GM19328 (cell line): ENCODE measurements at regions not wholly inside any gene's neighbourhood (a gene's known extent, or its start where the extent isn't known, plus 50 kb on each side); places are given as distances from the start of the nearest gene placed in this dataset.

Experiments used
- ATAC-seq: cut with Tn5 transposase; IDR thresholded peaks from one replicate; pipeline ENCODE4 v1.9.1; 2021; ENCODE audit warnings: mild to moderate bottlenecking, moderate library complexity; ENCODE audit not compliant: unreplicated experiment

GRCh38 chr5:17882760-17883488 is 248.7 kb downstream of the TAF11L14 start:
- no peak for ATAC-seq

- ATAC-seq, result no peak
Observed at GRCh38 chr5:17888155-17888554, 253.9 kb downstream of the TAF11L14 start.

DNA sequence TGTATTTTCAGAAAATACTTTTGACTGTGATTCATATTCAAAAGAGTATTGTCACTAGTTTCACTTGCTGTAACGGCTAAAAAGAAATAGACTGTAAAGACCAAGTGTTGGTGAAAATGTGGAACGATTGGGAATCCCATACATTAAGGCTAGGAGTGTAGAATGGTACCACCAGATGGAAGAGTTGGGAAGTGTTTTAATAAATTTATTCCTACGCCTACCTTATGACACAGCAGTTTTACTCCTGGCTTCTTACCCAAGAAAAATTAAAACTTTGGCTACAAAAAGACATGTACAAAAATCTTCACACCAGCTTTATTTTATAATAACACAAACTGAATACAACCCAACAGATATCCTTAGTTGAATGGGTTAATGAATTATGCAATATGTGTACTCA is 256.2 kb downstream of the TAF11L14 start:
- ATAC-seq, result no peak

DNA sequence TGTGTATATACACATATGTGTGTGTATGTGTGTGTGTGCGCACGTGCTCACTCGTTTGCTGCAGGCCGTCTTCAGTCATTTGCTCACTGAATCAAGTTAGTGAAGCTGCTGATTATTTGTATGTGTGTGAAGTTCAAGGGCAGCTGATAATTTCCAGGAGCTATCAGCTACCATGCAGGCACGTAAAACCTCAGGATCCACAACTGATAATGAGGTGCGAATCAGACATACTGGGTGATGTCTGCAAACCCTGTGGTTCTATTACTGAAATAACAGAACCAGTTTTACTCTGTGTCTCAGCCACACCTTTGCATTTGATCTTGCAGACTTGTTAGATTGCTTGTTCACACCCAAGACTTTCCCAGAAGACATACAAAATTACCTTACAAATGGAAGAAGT is 257.6 kb downstream of the TAF11L14 start:
- ATAC-seq, result no peak

DNA sequence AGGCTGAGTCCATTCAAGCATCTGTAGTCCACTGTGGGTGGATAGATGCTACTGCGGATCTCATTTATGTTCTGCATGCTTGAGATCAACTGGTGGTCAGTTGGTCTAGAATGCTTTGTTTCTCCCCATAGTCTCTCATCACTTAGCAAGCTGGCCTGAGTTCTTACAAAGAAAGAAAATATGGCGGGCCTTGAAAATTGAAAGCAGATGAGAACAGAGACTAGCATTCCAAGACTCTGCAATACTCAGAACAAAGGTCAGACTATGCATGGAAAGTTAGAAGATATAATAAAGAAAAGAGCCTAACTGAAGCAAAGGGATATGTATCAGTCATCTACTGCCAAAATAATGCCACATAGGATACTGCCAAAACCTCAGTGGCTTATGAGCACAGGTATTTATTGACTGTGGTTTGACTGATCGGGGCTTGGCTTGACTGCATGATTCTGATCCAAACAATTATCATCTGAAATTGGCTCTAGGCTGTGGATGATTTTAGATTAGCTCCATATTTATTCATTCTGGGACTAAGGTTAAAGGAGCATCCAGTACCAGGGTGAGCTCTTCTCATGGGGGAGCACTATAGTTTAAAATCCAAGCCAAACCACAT is 258.9 kb downstream of the TAF11L14 start:
- no peak for ATAC-seq

DNA sequence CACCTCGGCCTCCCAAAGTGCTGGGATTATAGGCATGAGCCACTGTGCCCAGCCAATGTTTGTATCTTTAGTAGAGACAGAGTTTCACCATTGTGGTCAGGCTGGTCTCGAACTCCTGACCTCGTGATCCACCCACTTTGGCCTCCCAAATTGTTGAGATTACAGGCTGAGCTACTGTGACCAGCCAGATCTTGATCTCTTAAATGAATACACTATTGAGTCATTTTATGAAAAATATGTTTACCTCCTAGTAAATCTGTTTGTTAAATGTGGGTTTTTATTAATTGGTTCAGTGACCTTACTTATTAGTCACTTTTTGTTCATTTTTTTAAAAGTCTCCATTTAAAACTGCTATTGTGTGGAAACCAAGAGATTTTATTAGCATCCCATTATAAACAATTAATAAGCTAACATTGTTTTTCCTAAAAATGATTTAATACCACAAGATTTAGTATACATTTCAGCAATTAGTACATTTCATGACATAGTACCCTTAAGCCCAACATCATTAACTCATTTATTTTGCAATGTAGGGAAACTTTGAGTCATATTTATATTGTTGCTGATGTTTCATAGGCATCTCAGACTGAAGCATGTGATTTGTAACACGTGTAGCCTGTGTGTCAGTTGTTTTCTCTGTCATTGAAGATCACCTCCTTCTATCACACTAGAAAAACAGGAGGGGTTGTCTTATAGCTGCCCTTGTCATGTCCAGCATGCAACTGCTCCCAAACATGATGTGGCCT is 261.2 kb downstream of the TAF11L14 start:
- ATAC-seq, result no peak

- ATAC-seq, result no peak
Observed at GRCh38 chr5:17896605-17897004, 262.3 kb downstream of the TAF11L14 start.

- ATAC-seq, result no peak
Observed at GRCh38 chr5:17897776-17898175, 263.5 kb downstream of the TAF11L14 start.

DNA sequence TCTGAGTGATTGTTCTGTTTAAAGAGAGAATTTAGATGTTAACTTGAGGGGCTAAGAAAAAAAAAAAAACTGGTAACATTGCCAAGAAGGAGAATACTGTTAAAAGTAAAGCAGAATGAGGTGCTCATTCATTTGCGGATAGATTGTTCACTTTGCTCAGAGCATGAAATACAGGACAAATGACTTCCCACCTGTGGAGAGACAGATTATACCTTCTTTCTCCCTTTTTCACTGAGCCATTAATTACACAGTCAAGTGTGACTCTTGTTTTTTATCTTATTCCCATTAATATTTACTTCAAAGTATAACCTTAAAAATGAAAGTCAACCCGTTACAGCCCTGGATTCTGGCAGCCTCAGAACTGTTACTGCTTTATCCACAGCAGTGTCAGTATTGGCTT is 264.5 kb downstream of the TAF11L14 start:
- no peak for ATAC-seq

GRCh38 chr5:17907094-17907493 is 272.8 kb downstream of the TAF11L14 start:
- no peak for ATAC-seq

GRCh38 chr5:17910318-17910717 is 276.1 kb downstream of the TAF11L14 start:
- ATAC-seq, result no peak

DNA sequence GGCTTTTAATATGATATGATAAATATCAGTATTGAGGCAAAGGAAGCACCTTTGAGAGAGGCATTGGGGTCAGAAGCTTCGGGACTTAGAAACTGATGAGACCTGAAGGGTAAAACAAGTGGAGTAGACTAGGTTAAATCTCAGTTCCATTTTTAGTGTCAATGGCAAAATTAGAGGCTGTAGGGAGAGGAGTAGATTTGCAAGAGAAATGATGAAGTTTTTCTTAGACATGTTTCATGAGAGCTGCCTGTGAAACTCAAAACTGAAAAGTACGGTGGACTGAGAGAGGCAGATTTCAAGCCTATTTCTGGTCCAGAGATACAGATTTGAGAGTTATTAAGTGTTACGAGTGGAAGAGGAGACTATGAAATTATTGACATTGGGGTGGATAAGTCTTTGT is 278.5 kb downstream of the TAF11L14 start:
- no peak for ATAC-seq

DNA sequence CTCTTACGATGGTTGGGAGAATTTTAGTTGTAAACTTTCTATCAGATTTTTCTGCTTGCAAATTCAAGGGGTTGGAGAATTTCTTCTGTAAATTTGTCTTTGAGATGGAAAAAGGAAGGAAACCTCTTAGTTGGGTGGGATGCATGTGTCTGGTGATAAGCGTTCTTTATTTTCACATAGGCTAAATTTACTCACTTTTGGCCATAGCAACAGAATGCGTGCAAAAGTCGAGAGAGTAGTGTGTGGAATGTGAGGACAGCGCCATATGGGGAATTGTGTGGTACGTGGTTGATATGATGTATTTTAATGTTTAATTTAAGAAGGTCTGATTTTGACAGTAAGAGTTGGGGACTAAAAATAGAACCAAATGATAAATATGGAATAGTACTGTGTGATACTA is 282.2 kb downstream of the TAF11L14 start:
- no peak for ATAC-seq

GRCh38 chr5:17917465-17917864 is 283.2 kb downstream of the TAF11L14 start:
- ATAC-seq, result no peak

GRCh38 chr5:17918373-17919104 is 284.3 kb downstream of the TAF11L14 start:
- no peak for ATAC-seq

DNA sequence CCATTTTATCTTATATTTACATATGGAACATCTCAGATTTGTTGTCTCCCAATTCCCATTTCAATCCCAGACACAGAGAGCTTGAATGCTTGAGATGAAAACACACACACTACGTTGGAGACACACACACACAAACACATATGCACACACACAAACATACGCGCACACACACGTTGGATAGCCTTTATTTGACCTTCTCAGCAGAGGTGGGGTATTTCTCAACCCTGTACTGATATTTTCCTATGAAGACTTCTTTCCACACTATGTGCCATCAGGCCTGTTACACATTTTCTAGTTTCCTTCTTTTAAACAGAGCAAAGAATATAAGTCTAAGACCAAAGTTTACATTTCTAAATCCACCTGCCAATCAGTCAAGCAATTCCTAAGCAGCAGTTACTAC is 291.0 kb downstream of the TAF11L14 start:
- ATAC-seq, result no peak

GRCh38 chr5:17928581-17928981 is 294.3 kb downstream of the TAF11L14 start:
- no peak for ATAC-seq

- no peak for ATAC-seq
Observed at GRCh38 chr5:17929171-17929570, 294.9 kb downstream of the TAF11L14 start.

GRCh38 chr5:17930346-17930745 is 296.1 kb downstream of the TAF11L14 start:
- no peak for ATAC-seq

DNA sequence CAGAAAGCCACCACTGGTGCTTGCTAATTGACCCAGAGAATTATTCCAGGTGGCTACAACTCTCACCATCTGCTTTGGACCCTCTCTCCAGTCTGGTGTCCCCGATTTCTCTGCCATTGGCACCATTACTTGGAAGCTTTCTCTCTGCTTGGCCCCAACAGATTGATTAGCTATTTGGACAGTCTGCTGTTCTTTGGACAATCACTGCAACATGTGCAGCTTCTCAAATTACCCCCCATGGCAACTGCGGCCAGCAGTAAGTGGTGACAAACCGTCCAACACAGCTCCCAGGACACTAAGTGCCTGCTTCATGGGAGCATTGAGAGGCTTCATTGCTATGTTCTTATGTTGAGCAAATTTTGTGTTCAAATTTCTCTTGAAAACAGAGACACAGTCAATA is 309.8 kb downstream of the TAF11L14 start:
- ATAC-seq, result no peak

DNA sequence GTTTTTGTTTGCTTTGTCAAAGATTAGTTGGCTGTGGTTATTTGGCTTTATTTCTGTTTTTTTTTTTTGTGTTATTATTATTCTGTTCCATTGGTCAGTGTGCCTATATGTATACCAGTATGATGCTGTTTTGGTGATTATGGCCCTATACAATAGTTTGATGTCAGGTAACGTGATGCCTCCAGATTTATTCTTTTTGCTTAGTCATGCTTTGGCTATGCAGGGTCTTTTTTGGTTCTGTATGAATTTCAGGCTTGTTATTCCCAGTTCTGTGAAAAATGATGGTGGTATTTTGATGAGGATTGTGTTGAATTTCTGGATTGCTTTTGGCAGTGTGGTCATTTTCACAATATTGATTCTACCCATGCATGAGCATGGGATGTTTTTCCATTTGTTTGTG is 312.8 kb downstream of the TAF11L14 start:
- no peak for ATAC-seq
